Nephron (organoid): ENCODE measurements at regions not wholly inside any gene's neighbourhood (a gene's known extent, or its start where the extent isn't known, plus 50 kb on each side); places are given as distances from the start of the nearest gene placed in this dataset.

Experiments
- H3K27ac Mint-ChIP-seq, 3 experiments: 2 replicates each; pipeline ENCODE4 v1.8.0; 2020; ENCODE audit warnings: mixed read lengths in 3 of 3, mild to moderate bottlenecking in 2 of 3, moderate library complexity in 1 of 3
- H3K27me3 Mint-ChIP-seq: 2 replicates; pipeline ENCODE4 v1.8.0; 2021; ENCODE audit warnings: low read depth, mild to moderate bottlenecking, moderate library complexity, mixed read lengths
- H3K36me3 Mint-ChIP-seq: 2 replicates; pipeline ENCODE4 v1.8.0; 2020; ENCODE audit warnings: low read depth, mixed read lengths
- H3K4me1 Mint-ChIP-seq: 2 replicates; pipeline ENCODE4 v1.8.0; 2020; ENCODE audit warnings: mixed read lengths
- H3K4me3 Mint-ChIP-seq, 3 experiments: 2 replicates each; pipeline ENCODE4 v1.8.0; 2020; ENCODE audit warnings: mild to moderate bottlenecking in 3 of 3, mixed read lengths in 3 of 3, moderate library complexity in 2 of 3
- H3K9me3 Mint-ChIP-seq: 2 replicates; pipeline ENCODE4 v1.8.0; 2020; ENCODE audit warnings: mixed read lengths
- CTCF ChIP-seq, 3 experiments: fragments of 200-600 bp; sonication (generic); IDR thresholded peaks; one replicate each; pipeline ENCODE4 v1.5.0; 2021; ENCODE audit warnings: antibody characterized with exemption in 3 of 3; ENCODE audit not compliant: unreplicated experiment in 3 of 3

DNA sequence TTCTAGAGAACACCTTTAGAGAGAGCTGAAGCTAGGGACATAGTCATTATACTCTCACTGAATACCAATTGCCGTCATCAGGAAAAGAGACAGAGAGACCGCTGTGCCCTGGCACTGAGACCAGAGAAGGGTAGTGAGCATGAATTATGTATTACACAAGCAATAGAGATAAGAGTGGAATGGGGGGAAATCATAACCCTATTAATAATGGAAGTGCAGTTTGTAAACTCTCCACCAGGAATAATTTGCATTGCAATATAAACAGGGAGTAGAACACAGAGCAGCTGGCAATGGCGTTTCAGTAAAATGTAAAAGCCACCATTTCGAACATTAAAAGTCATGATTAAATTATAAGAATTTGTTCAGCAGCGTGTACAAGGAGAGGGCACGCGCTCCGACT is 244.5 kb downstream of the MAFB start:
- Mint-ChIP-seq H3K27ac (peak overlapping the region; percentile 64 to 94 (median 88)), H3K4me3 (no peak overlapping the region), H3K36me3 (no peaks in the 10 kb centered on the region), H3K9me3 (no peaks in the 10 kb centered on the region), H3K27me3 (no peaks in the 10 kb centered on the region), H3K4me1 (peaks cover 15% of the 10 kb centered on the region)
- peak in 1 of 3 experiments; percentile 13 for TF ChIP-seq CTCF (IDR thresholded peaks at IDR 0.05; ENCODE audit: unreplicated experiment in 3 of 3)

- no peaks in the 10 kb centered on the region for H3K27me3 Mint-ChIP-seq
Measured at GRCh38 chr20:40443753-40444152, 245.3 kb downstream of the MAFB start.

DNA sequence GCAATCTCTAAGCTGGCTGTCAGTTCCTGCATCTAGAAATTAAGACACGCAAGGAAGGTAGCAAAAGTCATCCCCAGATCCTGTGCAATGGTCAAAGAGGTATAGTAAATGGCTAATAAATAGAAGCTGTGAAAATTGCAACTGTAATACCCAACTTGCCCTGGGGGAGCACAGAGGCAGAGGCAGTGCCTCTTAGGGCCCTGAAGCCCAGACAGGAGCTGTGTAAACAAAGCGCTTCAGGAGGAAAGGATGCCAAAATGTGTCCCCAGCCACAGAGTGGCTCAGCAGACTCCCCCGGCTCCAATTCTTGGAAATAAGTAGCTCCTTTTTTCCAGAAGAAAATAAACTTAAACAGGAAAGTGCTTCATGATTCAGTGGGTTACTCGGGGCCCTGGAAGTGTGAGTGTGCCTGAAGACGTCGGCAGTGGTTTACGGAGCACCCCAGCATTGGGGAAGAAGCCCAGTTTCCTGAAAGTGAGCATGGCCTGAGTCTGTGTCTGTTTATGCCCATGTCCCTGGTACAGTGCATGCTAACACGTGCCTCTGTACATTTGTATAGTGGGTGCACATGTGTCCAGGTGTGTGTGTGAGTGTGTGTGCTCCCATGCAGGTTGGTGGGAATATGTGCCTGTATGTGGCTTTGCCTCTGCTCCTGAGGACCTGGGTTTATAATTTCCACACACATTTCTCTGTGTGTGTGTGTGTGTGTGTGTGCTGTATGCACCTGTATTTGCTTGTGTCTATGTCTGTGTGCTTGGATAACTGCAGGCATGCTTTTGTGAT is 246.7 kb downstream of the MAFB start:
- H3K27ac Mint-ChIP-seq, result peak overlapping the region; percentile 64 to 94 (median 88)

More at GRCh38 chr20:40443753-40444152, 245.3 kb downstream of the MAFB start:
- H3K4me1 Mint-ChIP-seq, result peaks cover 15% of the 10 kb centered on the region
- peak overlapping the region in 2 of 3 experiments; percentile 37 to 61 for H3K4me3 Mint-ChIP-seq
- H3K36me3 Mint-ChIP-seq, result no peaks in the 10 kb centered on the region
- H3K9me3 Mint-ChIP-seq, result no peaks in the 10 kb centered on the region
- peak overlapping the region; percentile 64 to 94 (median 88) for H3K27ac Mint-ChIP-seq
- no peak for TF ChIP-seq CTCF (IDR thresholded peaks at IDR 0.05; ENCODE audit: unreplicated experiment in 3 of 3)

GRCh38 chr20:40441771-40442170 is 247.3 kb downstream of the MAFB start:
- H3K4me3 Mint-ChIP-seq, result no peak overlapping the region
- TF ChIP-seq CTCF (IDR thresholded peaks at IDR 0.05; ENCODE audit: unreplicated experiment in 3 of 3), result no peak
- H3K9me3 Mint-ChIP-seq, result no peaks in the 10 kb centered on the region
- peak overlapping the region in 2 of 3 experiments; percentile 88 to 94 for H3K27ac Mint-ChIP-seq
- no peaks in the 10 kb centered on the region for H3K36me3 Mint-ChIP-seq
- H3K27me3 Mint-ChIP-seq, result no peaks in the 10 kb centered on the region
- peaks cover 8% of the 10 kb centered on the region for H3K4me1 Mint-ChIP-seq

More for the DNA sequence above, 246.7 kb downstream of the MAFB start:
- no peaks in the 10 kb centered on the region for H3K27me3 Mint-ChIP-seq
- peaks cover 14% of the 10 kb centered on the region for H3K4me1 Mint-ChIP-seq
- TF ChIP-seq CTCF (IDR thresholded peaks at IDR 0.05; ENCODE audit: unreplicated experiment in 3 of 3), result peak; percentile 45 to 58 (median 46)
- peak overlapping the region; percentile 42 to 73 (median 72) for H3K4me3 Mint-ChIP-seq
- no peaks in the 10 kb centered on the region for H3K36me3 Mint-ChIP-seq
- H3K9me3 Mint-ChIP-seq, result no peaks in the 10 kb centered on the region

DNA sequence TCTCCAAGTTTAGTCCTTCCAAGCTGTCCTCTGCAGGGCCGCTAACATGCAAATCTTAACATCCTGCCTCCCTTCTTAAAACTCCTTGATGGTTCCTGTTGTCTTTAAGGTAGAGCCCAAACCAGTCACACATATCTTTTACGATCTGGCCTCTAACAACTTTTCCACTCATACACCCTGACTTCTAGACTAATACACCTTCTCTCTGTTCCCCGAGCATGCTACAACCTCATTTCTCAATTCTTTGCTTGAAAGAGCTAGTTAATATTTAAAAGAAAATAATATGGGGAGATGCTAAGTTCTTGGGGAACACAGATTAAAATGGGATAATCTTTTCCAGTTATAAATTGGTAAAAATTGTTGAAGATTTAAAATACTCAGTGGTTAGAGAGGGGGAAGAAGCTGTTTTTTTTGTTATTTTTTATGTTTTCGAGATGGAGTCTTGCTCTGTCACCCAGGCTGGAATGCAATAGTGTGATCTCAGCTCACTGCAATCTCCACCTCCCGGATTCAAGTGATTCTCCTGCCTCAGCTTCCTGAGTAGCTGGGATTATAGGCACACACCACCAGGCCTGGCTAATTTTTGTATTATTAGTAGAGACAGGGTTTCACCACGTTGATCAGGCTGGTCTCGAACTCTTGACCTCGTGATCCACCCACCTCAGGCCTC is 250.7 kb downstream of the MAFB start:
- peaks cover 6% of the 10 kb centered on the region for H3K4me1 Mint-ChIP-seq
- H3K9me3 Mint-ChIP-seq, result no peaks in the 10 kb centered on the region
- H3K4me3 Mint-ChIP-seq, result no peak overlapping the region
- no peak for TF ChIP-seq CTCF (IDR thresholded peaks at IDR 0.05; ENCODE audit: unreplicated experiment in 3 of 3)
- peak overlapping the region; percentile 26 to 67 (median 39) for H3K27ac Mint-ChIP-seq
- no peaks in the 10 kb centered on the region for H3K27me3 Mint-ChIP-seq
- H3K36me3 Mint-ChIP-seq, result no peaks in the 10 kb centered on the region
